Astrocyte (in vitro differentiated cells and primary cell): ENCODE measurements at regions not wholly inside any gene's neighbourhood (a gene's known extent, or its start where the extent isn't known, plus 50 kb on each side); places are given as distances from the start of the nearest gene placed in this dataset.
"Not testable (repeated sequence)": the region's sequence is repeated elsewhere in the genome, so short reads cannot be mapped to it uniquely, and the experiment has no call there.

Experiments used
- DNase-seq: peaks from one replicate; pipeline ENCODE4 v3.0.0-alpha.2; 2010; ENCODE audit warnings: low read depth
- FAIRE-seq: peaks from 2 replicates; lab custom pipeline; 2011; peaks lifted over from hg19 to GRCh38; lab: Jason Lieb, UNC
- H2AFZ ChIP-seq: 2 replicates; pipeline ENCODE4 v1.6.0; 2012; ENCODE audit warnings: low read depth, low read length, inconsistent platforms
- H3K27ac ChIP-seq: 2 replicates; pipeline ENCODE4 v1.5.1; 2011; ENCODE audit warnings: low read depth, low read length, inconsistent platforms
- H3K27me3 ChIP-seq: 2 replicates; pipeline ENCODE4 v1.6.0; 2011; ENCODE audit warnings: low read length, inconsistent platforms; ENCODE audit not compliant: insufficient read depth
- H3K36me3 ChIP-seq: 2 replicates; pipeline ENCODE4 v1.5.1; 2011; ENCODE audit warnings: low read length, inconsistent platforms; ENCODE audit not compliant: insufficient read depth
- H3K4me1 ChIP-seq: 2 replicates; pipeline ENCODE4 v1.5.1; 2011; ENCODE audit warnings: low read length, inconsistent platforms; ENCODE audit not compliant: insufficient read depth
- H3K4me2 ChIP-seq: 2 replicates; pipeline ENCODE4 v1.6.0; 2012; ENCODE audit warnings: low read length, inconsistent platforms
- H3K4me3 ChIP-seq: 2 replicates; pipeline ENCODE4 v1.5.1; 2011; ENCODE audit warnings: low read depth, mild to moderate bottlenecking, low read length, inconsistent platforms; ENCODE audit not compliant: insufficient read depth
- H3K79me2 ChIP-seq: 2 replicates; pipeline ENCODE4 v1.6.0; 2012; ENCODE audit warnings: mild to moderate bottlenecking, low read length, inconsistent platforms; ENCODE audit not compliant: insufficient read depth
- H3K9ac ChIP-seq: 2 replicates; pipeline ENCODE4 v1.6.0; 2012; ENCODE audit warnings: mild to moderate bottlenecking, low read length, inconsistent platforms
- H3K9me3 ChIP-seq: 2 replicates; pipeline ENCODE4 v1.5.1; 2012; ENCODE audit warnings: low read depth, mild to moderate bottlenecking, low read length, inconsistent platforms; ENCODE audit not compliant: insufficient read depth
- H4K20me1 ChIP-seq: 2 replicates; pipeline ENCODE4 v1.6.0; 2012; ENCODE audit warnings: low read length, inconsistent platforms; ENCODE audit not compliant: insufficient read depth
- H3K27ac Mint-ChIP-seq: one replicate; pipeline ENCODE4 v1.8.0; 2021; ENCODE audit warnings: mild to moderate bottlenecking, mixed read lengths; ENCODE audit not compliant: unreplicated experiment
- H3K27me3 Mint-ChIP-seq: one replicate; pipeline ENCODE4 v1.8.0; 2021; ENCODE audit warnings: low read depth, mixed read lengths; ENCODE audit not compliant: unreplicated experiment
- H3K36me3 Mint-ChIP-seq: one replicate; pipeline ENCODE4 v1.8.0; 2021; ENCODE audit warnings: low read depth, mixed read lengths; ENCODE audit not compliant: unreplicated experiment
- H3K4me1 Mint-ChIP-seq: one replicate; pipeline ENCODE4 v1.8.0; 2021; ENCODE audit warnings: low read depth, mixed read lengths; ENCODE audit not compliant: unreplicated experiment
- H3K4me3 Mint-ChIP-seq: one replicate; pipeline ENCODE4 v1.8.0; 2021; ENCODE audit warnings: mild to moderate bottlenecking, moderate library complexity, mixed read lengths; ENCODE audit not compliant: unreplicated experiment
- H3K9me3 Mint-ChIP-seq: one replicate; pipeline ENCODE4 v1.8.0; 2021; ENCODE audit warnings: mild to moderate bottlenecking, mixed read lengths; ENCODE audit not compliant: unreplicated experiment
- EZH2 ChIP-seq: IDR thresholded peaks from 2 replicates; pipeline ENCODE4 v1.6.1; 2012; ENCODE audit warnings: mild to moderate bottlenecking, low read length, inconsistent platforms; ENCODE audit not compliant: insufficient read depth
- TF ChIP-seq, protein P1 (sequence below): IDR thresholded peaks from 2 replicates; pipeline ENCODE4 v1.5.1; 2011; ENCODE audit warnings: low read depth, mild to moderate bottlenecking, inconsistent platforms, low read length, moderate library complexity; ENCODE audit not compliant: insufficient read depth

DNA sequence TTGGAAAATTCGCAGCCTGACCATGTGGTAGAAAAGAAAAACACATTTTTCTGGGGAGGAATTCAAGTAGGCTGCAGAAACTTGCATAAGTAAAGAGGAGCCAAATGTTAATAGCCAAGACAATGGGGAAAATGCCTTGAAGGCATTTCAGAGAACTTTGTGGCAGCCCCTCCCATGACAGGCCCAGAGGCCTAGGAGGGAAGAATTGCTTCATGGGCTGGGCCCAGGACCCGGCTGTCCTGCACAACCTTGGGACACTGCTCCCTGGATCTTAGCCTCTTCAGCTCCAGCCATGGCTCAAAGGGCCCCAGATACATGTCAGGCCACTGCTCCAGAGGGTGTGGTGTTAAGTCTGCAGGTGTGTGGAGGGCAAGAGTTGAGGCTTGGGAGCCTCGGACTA, 158.6 kb downstream of the OSTF1 start:
- Histone ChIP-seq H3K36me3 (no peaks in the 10 kb centered on the region), H3K27ac (no peak overlapping the region), H3K4me1 (no peaks in the 10 kb centered on the region), H3K9ac (no peak overlapping the region), H3K27me3 (no peaks in the 10 kb centered on the region), H3K4me2 (no peak overlapping the region), H2AFZ (no peak overlapping the region), H4K20me1 (no peaks in the 10 kb centered on the region), H3K79me2 (no peaks in the 10 kb centered on the region), H3K4me3 (no peak overlapping the region), H3K9me3 (peaks cover 3% of the 10 kb centered on the region)
- peaks cover 18% of the 10 kb centered on the region for H3K9me3 Mint-ChIP-seq
- no peak for FAIRE-seq
- no peak for DNase-seq
- TF ChIP-seq EZH2: no peak
- no peak overlapping the region for H3K27ac Mint-ChIP-seq
- H3K36me3 Mint-ChIP-seq: peaks cover 3% of the 10 kb centered on the region
- H3K27me3 Mint-ChIP-seq: no peaks in the 10 kb centered on the region
- H3K4me1 Mint-ChIP-seq: no peaks in the 10 kb centered on the region
- H3K4me3 Mint-ChIP-seq: no peak overlapping the region

DNA sequence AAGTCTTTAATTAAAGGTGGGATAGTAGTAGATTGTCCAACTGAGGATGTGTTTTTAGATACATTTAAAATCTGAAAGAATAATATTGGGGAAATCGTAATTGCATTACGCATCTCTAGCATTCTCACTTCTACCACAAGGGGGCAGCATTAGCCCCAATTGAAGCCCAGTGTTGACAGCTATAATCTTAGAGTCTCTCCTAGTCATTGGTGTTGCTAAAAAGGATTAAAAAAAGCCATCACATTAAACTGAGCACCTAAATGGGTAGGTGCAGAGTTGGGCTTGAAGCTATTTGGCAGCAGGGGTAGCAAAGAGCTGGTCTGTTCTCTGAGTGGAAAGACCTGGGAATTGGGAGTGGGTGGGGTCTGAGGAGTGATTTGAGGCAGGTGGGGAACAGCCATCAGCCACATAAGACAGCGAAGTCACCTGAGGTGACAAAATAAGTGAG, 177.2 kb downstream of the OSTF1 start:
- no peak overlapping the region for H3K4me2 ChIP-seq
- no peaks in the 10 kb centered on the region for H3K27me3 Mint-ChIP-seq
- H4K20me1 ChIP-seq: no peaks in the 10 kb centered on the region
- no peak overlapping the region for H3K27ac ChIP-seq
- H3K36me3 ChIP-seq: no peaks in the 10 kb centered on the region
- H3K4me3 Mint-ChIP-seq: no peak overlapping the region
- TF ChIP-seq, protein P1, sequence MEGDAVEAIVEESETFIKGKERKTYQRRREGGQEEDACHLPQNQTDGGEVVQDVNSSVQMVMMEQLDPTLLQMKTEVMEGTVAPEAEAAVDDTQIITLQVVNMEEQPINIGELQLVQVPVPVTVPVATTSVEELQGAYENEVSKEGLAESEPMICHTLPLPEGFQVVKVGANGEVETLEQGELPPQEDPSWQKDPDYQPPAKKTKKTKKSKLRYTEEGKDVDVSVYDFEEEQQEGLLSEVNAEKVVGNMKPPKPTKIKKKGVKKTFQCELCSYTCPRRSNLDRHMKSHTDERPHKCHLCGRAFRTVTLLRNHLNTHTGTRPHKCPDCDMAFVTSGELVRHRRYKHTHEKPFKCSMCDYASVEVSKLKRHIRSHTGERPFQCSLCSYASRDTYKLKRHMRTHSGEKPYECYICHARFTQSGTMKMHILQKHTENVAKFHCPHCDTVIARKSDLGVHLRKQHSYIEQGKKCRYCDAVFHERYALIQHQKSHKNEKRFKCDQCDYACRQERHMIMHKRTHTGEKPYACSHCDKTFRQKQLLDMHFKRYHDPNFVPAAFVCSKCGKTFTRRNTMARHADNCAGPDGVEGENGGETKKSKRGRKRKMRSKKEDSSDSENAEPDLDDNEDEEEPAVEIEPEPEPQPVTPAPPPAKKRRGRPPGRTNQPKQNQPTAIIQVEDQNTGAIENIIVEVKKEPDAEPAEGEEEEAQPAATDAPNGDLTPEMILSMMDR: peak; percentile 83
- TF ChIP-seq EZH2: no peak
- no peak overlapping the region for H2AFZ ChIP-seq
- no peaks in the 10 kb centered on the region for H3K9me3 ChIP-seq
- DNase-seq (peak; percentile 4), FAIRE-seq (peak; percentile 13)
- no peaks in the 10 kb centered on the region for H3K9me3 Mint-ChIP-seq
- no peaks in the 10 kb centered on the region for H3K36me3 Mint-ChIP-seq
- no peaks in the 10 kb centered on the region for H3K4me1 ChIP-seq
- H3K79me2 ChIP-seq: no peaks in the 10 kb centered on the region
- no peak overlapping the region for H3K9ac ChIP-seq
- no peak overlapping the region for H3K4me3 ChIP-seq
- H3K27ac Mint-ChIP-seq: no peak overlapping the region
- peaks cover 4% of the 10 kb centered on the region for H3K27me3 ChIP-seq
- H3K4me1 Mint-ChIP-seq: peaks cover 2% of the 10 kb centered on the region

DNA sequence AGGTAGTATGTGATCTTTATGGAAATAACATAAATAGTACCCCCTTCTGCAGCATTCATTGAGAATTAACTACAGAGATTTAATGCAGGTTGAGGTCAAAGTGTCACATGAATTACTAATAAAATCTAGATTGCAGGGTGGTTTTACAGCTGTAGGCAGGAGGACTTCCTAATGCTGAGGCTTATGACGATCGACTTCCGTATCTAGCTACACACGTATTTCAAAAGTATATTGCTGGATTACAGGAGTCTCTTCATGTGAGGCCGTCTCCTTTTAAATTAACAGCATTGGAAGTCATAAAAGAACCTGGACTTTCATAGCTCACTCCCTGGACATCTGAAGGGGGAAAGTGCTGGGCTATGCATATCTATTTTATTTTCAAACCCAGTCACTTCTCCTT, 180.9 kb downstream of the OSTF1 start:
- peaks cover 2% of the 10 kb centered on the region for H3K36me3 Mint-ChIP-seq

DNA sequence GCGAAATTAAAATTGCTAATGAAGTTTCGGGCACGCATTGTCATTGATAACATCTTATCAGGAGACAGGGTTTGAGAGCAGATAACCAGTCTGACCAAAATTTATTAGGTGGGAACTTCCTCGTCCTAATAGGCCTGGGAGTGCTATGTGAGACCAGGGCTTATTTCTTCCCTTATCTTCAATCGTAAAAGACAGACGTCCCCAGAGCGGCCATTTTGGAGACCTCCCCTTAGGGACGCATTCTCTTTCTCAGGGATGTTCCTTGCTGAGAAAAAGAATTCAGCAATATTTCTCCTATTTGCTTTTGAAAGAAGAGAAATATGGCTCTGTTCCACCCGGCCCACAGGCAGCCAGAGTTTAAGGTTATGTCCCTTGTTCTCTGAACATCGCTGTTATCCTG, 184.7 kb downstream of the OSTF1 start:
- not testable (repeated sequence) for H3K4me2 ChIP-seq, H3K27me3 Mint-ChIP-seq, H3K9me3 Mint-ChIP-seq, H3K9me3 ChIP-seq, H3K27ac ChIP-seq, H3K4me1 ChIP-seq, H4K20me1 ChIP-seq, H3K4me3 ChIP-seq, H3K36me3 ChIP-seq, H3K27ac Mint-ChIP-seq, H3K9ac ChIP-seq, DNase-seq, FAIRE-seq, H3K27me3 ChIP-seq, H2AFZ ChIP-seq, H3K4me3 Mint-ChIP-seq, H3K36me3 Mint-ChIP-seq, H3K4me1 Mint-ChIP-seq, H3K79me2 ChIP-seq

More for the DNA sequence above, 180.9 kb downstream of the OSTF1 start:
- H3K4me1 ChIP-seq: no peaks in the 10 kb centered on the region
- TF ChIP-seq EZH2: no peak
- TF ChIP-seq, protein P1: no peak
- peaks cover 4% of the 10 kb centered on the region for H3K27me3 ChIP-seq
- H3K9me3 ChIP-seq: no peaks in the 10 kb centered on the region
- no peak overlapping the region for H3K27ac ChIP-seq
- H3K4me2 ChIP-seq: no peak overlapping the region
- H3K36me3 ChIP-seq: no peaks in the 10 kb centered on the region
- no peak overlapping the region for H3K9ac ChIP-seq
- Mint-ChIP-seq H3K27ac (no peak overlapping the region), H3K9me3 (peaks cover 7% of the 10 kb centered on the region), H3K4me3 (no peak overlapping the region), H3K4me1 (peaks cover 2% of the 10 kb centered on the region), H3K27me3 (no peaks in the 10 kb centered on the region)
- no peaks in the 10 kb centered on the region for H4K20me1 ChIP-seq
- FAIRE-seq (no peak), DNase-seq (no peak)
- H3K79me2 ChIP-seq: no peaks in the 10 kb centered on the region
- H3K4me3 ChIP-seq: no peak overlapping the region
- H2AFZ ChIP-seq: no peak overlapping the region
